Stimulated activated CD8-positive, alpha-beta memory T cell treated with anti-CD3 and anti-CD28 coated beads, Interleukin-7, amount 100 ng/mL, for 24 hours (primary cell): ENCODE measurements at regions not wholly inside any gene's neighbourhood (a gene's known extent, or its start where the extent isn't known, plus 50 kb on each side); places are given as distances from the start of the nearest gene placed in this dataset.

ENCODE experiments used
- DNase-seq: peaks from one replicate; pipeline ENCODE4 v3.0.0-alpha.2; 2020; ENCODE audit warnings: low read depth

DNA sequence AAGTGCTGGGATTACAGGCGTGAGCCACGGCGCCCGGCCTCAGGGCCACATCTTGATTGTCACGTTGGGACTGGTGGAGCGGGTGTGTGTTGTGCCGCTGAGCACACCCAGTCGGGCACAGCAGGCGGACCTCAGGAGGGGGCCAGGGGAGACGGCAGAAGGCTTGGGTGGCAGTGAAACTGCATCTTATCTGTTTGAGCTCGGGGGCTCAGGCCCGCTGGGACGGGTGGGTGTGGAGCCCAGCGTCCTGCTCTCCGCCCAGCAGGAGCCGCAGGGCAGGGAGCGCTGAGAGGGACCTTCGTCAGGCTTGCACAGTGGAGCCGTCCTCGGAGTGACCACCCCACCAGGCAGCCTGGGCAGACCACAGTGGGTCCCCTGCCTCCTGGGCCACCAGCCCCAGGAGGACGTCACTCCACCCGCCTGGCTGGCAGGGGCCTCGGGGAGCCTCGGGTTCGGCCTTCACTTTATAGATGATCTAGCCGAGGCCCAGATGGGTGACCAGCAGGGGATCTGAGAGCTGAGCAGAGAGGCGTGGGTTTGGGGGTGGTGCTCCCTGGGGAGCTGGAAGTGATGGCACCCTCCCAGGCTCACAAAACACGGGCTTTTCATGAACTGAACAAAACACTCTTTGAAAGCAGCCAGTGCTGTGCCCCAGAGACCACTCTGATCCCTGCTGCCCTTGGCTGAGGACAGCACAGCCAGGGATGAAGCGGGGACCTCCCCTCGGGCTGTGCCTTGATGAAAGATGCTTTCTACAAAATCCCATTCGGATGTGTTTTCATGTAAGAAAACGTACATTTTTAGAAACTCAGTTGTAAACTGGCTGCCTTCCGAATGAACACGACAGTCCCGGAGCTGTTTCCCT lies 181.1 kb downstream of the SEC14L1 start:
- no peak for DNase-seq

- DNase-seq, result no peak
These were observed 182.0 kb downstream of the SEC14L1 start for GRCh38 chr17:77322514-77323412.

GRCh38 chr17:77323413-77324171 lies 182.8 kb downstream of the SEC14L1 start:
- no peak for DNase-seq

- no peak for DNase-seq
These were observed 183.5 kb downstream of the SEC14L1 start for GRCh38 chr17:77324227-77324626.

GRCh38 chr17:77325577-77326075 lies 184.9 kb downstream of the SEC14L1 start:
- no peak for DNase-seq

- no peak for DNase-seq
These were observed 185.4 kb downstream of the SEC14L1 start for GRCh38 chr17:77326076-77326591.

GRCh38 chr17:77326636-77327035 lies 185.9 kb downstream of the SEC14L1 start:
- no peak for DNase-seq

- no peak for DNase-seq
These were observed 186.4 kb downstream of the SEC14L1 start for GRCh38 chr17:77327181-77327565.

DNA sequence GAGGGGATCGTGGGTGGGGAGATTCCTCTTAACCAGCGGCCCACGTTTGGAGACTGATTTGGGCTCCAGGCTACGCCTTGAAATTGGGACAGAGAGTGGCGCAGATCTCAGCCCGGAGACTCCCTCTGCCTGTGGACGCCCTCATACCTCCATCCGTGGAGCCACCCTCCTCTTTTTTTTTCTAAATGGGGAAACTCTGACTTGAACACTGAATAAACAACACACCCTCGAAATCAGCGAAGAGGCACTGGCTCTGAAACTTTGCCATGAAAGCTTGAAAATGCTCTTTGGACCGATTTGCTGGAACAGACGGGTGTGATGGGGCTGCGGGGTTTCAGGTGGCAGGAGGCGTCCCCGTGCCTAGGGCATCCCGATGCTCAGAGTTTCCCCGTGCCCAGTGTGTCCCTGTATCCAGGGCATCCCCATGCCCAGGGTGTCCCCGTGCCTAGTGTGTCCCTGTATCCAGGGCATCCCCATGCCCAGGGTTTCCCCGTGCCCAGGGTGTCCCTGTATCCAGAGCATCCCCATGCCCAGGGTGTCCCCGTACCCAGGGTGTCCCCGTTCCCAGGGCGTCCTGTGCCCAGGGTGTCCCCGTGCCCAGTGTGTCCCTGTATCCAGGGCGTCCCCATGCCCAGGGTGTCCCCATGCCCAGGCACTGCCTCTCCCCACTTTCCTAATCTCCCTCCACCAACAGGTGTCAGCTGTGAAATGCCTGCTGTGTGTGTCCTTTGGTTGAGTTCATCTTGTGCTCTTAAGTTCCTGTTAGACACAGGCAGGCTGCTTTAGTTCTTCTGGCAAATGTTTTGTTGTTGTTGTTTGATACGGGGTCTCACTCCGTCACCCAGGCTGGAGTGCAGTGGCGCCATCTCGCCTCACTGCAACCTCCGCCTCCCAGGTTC lies 187.0 kb downstream of the SEC14L1 start:
- DNase-seq, result no peak

DNA sequence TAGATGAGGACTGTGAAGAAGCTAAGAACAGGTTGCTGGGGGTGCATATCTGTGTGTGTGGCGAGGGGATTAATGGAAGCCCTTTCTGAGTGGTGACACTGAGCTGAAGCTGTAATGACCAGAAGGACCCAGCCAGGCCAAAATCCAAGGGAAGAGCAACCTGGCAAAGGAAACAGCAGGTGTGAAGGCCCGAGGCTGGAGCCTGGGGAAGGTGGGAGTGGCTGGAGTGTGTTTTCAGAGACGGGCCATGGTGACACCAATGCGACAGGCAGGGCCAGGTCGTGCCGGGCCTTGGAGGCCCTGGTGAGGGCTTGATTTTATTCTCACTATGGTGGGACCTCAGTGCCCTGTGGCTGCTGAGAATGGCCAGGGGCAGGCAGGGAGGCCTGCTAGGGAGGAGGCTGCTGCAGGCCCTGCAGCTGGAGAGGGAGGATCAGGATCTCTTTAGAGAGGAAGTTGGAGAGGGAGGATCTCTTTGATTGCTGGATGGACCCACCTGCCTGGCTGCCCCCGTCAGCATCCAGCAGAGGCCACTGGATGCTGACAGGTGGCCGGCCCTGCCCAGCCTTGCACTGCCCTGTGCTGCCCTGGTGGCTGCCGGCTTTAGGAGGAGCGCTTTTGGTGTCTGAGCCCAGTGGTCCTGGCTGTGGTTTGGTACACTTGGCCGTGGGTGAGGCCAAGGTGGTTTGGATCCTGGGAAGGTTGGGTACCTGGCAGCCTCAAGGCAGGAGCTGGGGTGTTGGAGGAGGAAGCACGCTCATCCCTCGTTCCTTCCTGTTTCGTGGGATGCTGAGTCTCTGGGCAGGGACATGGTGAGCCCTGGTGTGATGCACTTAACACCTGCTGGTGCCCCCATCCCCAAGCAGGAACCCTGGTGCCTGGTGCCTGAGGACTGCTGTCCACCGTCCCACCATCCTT lies 188.3 kb downstream of the SEC14L1 start:
- DNase-seq, result no peak

GRCh38 chr17:77329741-77330531 lies 189.2 kb downstream of the SEC14L1 start:
- DNase-seq, result no peak

DNA sequence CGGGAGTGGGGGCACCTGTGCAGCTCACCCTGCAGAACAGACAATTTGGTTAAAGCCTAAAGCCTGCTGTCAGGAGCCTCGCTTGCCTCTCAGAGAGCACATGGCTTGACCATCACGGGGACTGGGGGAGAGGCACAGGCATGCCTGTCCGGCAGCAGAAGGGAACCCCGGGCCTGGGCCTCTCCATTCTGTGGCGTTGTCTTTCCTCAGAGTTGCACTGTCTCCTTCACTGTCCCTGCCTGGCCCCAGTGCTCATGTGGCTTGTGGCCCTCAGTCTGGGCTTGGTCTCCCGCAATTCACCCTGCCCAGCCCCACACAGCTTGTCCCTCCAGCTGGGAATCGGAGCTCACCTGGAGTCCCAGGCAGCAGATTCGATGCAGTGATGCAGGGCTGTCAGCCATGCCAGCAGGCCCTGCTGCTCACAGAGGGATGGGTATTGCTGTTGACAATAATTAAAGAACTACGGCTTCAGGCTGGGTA lies 189.9 kb downstream of the SEC14L1 start:
- no peak for DNase-seq

DNA sequence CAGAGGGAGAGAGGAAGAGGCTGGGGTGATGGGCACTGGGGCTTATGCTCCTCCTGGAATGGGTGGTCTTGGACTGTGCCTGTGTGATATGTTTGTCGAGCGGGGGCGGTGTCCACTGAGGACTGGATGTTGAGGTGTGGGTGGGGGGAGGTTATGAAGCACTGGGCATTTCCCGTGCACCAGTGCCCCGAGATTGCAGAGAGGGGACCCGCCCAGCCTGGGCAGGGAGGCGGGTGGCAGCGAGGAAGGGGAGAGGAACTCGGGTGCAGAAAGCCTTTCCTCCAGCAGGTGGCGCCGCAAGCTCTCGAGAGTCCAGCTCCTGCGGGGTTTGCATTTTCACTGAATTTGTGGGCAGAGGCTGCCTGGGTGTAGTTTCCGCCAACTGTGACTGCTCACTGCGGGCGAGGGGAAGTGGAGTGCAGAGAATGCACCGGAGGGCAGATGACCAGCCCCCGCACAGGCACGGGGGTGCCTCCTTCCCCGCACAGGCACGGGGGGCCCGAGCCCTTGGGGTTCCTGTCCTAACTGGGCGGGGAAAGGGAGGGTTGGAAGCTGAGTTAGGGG lies 190.6 kb downstream of the SEC14L1 start:
- DNase-seq, result peak; percentile 97

- no peak for DNase-seq
These were observed 191.5 kb downstream of the SEC14L1 start for GRCh38 chr17:77332034-77332971.

- DNase-seq, result no peak
These were observed 192.4 kb downstream of the SEC14L1 start for GRCh38 chr17:77332981-77333685.

- DNase-seq, result no peak
These were observed 196.4 kb downstream of the SEC14L1 start for GRCh38 chr17:77337150-77337549.
